SK-N-SH (cell line): ENCODE measurements at regions not wholly inside any gene's neighbourhood (a gene's known extent, or its start where the extent isn't known, plus 50 kb on each side); places are given as distances from the start of the nearest gene placed in this dataset.

Experiments
- CHD2 ChIP-seq: fragments of 150-350 bp; IDR thresholded peaks from 2 replicates; pipeline ENCODE4 v1.6.1; 2018; ENCODE audit warnings: low read length; ENCODE audit not compliant: partially characterized antibody
- CTCF ChIP-seq: fragments of 200-600 bp; sonication (generic); IDR thresholded peaks from 2 replicates; pipeline ENCODE4 v1.6.1; 2017; ENCODE audit warnings: antibody characterized with exemption, mild to moderate bottlenecking, moderate library complexity
- GABPA ChIP-seq: IDR thresholded peaks from 2 replicates; pipeline ENCODE4 v1.4.0; 2012; ENCODE audit warnings: low read depth, mild to moderate bottlenecking
- GATA2 ChIP-seq: sonication (generic); formaldehyde crosslinking; IDR thresholded peaks from 2 replicates; pipeline ENCODE4 v1.5.0; 2020; ENCODE audit warnings: mild to moderate bottlenecking, missing genetic modification reagents
- NRF1 ChIP-seq: IDR thresholded peaks from 2 replicates; pipeline ENCODE4 v1.6.1; 2012; ENCODE audit warnings: low read depth, mild to moderate bottlenecking, low read length
- PBX3 ChIP-seq: IDR thresholded peaks from 2 replicates; pipeline ENCODE4; 2012
- POLR2AphosphoS5 ChIP-seq: IDR thresholded peaks from 2 replicates; pipeline ENCODE4 v1.6.1; 2012; ENCODE audit warnings: low read depth, low read length
- RFX5 ChIP-seq: IDR thresholded peaks from 2 replicates; pipeline ENCODE4 v1.6.1; 2012; ENCODE audit warnings: mild to moderate bottlenecking, improper control_type of control experiment, low read length
- TAF1 ChIP-seq: IDR thresholded peaks from 2 replicates; pipeline ENCODE4 v1.6.1; 2012; ENCODE audit warnings: low read depth, mild to moderate bottlenecking, low read length, moderate library complexity, borderline replicate concordance

- no peak for TF ChIP-seq GATA2
- TF ChIP-seq POLR2AphosphoS5, result no peak
- TF ChIP-seq CTCF, result no peak
- no peak for TF ChIP-seq GABPA
- TF ChIP-seq PBX3, result no peak
- no peak for TF ChIP-seq CHD2
- TF ChIP-seq NRF1, result no peak
- no peak for TF ChIP-seq TAF1
- TF ChIP-seq RFX5, result no peak
Observed at GRCh38 chr1:166679369-166679768, 159.9 kb upstream of the POGK start.
